ENCODE measurements at regions not wholly inside any gene's neighbourhood (a gene's known extent, or its start where the extent isn't known, plus 50 kb on each side); places are given as distances from the start of the nearest gene placed in this dataset.
"Not testable (repeated sequence)": the region's sequence is repeated elsewhere in the genome, so short reads cannot be mapped to it uniquely, and the experiment has no call there.

DNA sequence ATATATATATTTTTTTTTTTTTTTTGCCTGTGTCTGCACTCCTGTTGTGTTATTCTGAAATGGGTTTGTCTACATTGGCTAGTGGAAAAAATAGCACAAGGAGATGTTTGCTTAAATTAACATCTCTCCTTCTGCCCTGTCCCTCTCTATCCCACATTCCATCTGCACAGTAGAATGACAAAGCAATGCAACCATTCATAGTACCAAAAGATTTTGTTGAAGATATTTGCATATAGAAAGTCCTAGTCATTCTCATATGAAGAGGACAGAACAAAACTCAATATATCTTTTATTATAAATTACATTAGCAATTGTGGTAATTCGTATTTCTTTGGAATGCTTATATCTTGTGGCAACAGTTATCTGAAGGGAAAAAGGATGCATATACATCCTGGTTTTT, 88.3 kb upstream of the AGA start:
- Mint-ChIP-seq H3K9me3 (ENCODE audit: low read depth) (peaks cover 4% of the 10 kb centered on the region), H3K4me3 (ENCODE audit: low read depth) (no peak overlapping the region), H3K4me1 (ENCODE audit: low read depth) (no peaks in the 10 kb centered on the region), H3K27ac (no peak overlapping the region), H3K27me3 (peaks cover 80% of the 10 kb centered on the region), H3K36me3 (ENCODE audit: insufficient read depth) (no peaks in the 10 kb centered on the region)
- DNase-seq (ENCODE audit: low spot score, unreplicated experiment): no peak
- no peak for TF ChIP-seq CTCF (IDR thresholded peaks at IDR 0.05; ENCODE audit: unreplicated experiment)

DNA sequence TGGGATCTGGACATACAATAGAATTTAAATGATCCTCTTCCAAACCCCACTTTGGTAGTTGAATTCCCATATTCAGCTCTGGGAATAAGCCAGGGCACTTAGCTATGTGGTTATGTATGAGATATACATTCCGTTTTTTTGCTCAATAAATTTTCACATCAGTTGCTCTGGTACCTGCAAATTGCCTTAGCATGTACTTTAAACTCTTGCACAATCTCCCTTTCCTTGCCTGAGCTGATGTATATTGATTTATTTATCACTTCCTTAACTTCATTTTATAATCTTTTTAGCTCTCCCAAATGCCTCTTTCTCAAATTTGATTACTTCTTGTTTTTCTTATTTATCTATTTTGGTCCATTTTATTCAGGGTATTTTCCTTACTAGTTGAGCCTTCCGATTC, 90.1 kb upstream of the AGA start:
- Mint-ChIP-seq H3K36me3 (ENCODE audit: insufficient read depth) (no peaks in the 10 kb centered on the region), H3K9me3 (ENCODE audit: low read depth) (peaks cover 4% of the 10 kb centered on the region), H3K4me3 (ENCODE audit: low read depth) (no peak overlapping the region), H3K27me3 (peaks cover 79% of the 10 kb centered on the region), H3K4me1 (ENCODE audit: low read depth) (no peaks in the 10 kb centered on the region), H3K27ac (no peak overlapping the region)
- TF ChIP-seq CTCF (IDR thresholded peaks at IDR 0.05; ENCODE audit: unreplicated experiment): no peak
- DNase-seq (ENCODE audit: low spot score, unreplicated experiment): no peak

GRCh38 chr4:177534841-177535240, 92.6 kb upstream of the AGA start:
- not testable (repeated sequence) for H3K27ac Mint-ChIP-seq; H3K4me3 Mint-ChIP-seq (ENCODE audit: low read depth); DNase-seq (ENCODE audit: low spot score, unreplicated experiment); H3K36me3 Mint-ChIP-seq (ENCODE audit: insufficient read depth); H3K9me3 Mint-ChIP-seq (ENCODE audit: low read depth); H3K4me1 Mint-ChIP-seq (ENCODE audit: low read depth)
- peaks cover 59% of the 10 kb centered on the region for H3K27me3 Mint-ChIP-seq

DNA sequence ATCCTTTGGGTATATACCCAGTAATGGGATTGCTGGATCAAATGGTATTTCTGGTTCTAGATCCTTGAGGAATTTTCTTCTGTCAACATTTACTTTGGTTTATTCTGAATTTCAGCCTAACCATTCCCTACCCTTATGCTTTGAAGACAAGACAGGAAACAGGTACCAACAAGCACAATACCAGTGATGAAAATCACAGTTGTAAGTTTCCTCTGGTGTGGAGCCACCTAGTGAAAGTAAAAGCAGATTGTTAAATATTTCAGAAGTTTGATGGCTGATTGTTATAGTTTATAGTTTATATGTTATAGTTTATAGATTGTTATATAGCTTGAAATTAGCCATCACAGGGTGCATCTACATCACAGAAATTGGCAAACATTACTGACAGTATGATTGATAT, 104.5 kb upstream of the AGA start:
- Mint-ChIP-seq H3K9me3 (ENCODE audit: low read depth) (peaks cover 4% of the 10 kb centered on the region), H3K27me3 (peaks cover 16% of the 10 kb centered on the region), H3K27ac (no peak overlapping the region), H3K4me1 (ENCODE audit: low read depth) (peaks cover 3% of the 10 kb centered on the region), H3K4me3 (ENCODE audit: low read depth) (no peak overlapping the region), H3K36me3 (ENCODE audit: insufficient read depth) (no peaks in the 10 kb centered on the region)
- no peak for TF ChIP-seq CTCF (IDR thresholded peaks at IDR 0.05; ENCODE audit: unreplicated experiment)
- DNase-seq (ENCODE audit: low spot score, unreplicated experiment): no peak

- DNase-seq (ENCODE audit: low spot score, unreplicated experiment): no peak
- Mint-ChIP-seq H3K27ac (no peak overlapping the region), H3K9me3 (ENCODE audit: low read depth) (peaks cover 4% of the 10 kb centered on the region), H3K36me3 (ENCODE audit: insufficient read depth) (no peaks in the 10 kb centered on the region), H3K4me3 (ENCODE audit: low read depth) (no peak overlapping the region), H3K4me1 (ENCODE audit: low read depth) (peaks cover 3% of the 10 kb centered on the region), H3K27me3 (peaks cover 13% of the 10 kb centered on the region)
- no peak for TF ChIP-seq CTCF (IDR thresholded peaks at IDR 0.05; ENCODE audit: unreplicated experiment)
Measured at GRCh38 chr4:177547985-177548384, 105.7 kb upstream of the AGA start.

DNA sequence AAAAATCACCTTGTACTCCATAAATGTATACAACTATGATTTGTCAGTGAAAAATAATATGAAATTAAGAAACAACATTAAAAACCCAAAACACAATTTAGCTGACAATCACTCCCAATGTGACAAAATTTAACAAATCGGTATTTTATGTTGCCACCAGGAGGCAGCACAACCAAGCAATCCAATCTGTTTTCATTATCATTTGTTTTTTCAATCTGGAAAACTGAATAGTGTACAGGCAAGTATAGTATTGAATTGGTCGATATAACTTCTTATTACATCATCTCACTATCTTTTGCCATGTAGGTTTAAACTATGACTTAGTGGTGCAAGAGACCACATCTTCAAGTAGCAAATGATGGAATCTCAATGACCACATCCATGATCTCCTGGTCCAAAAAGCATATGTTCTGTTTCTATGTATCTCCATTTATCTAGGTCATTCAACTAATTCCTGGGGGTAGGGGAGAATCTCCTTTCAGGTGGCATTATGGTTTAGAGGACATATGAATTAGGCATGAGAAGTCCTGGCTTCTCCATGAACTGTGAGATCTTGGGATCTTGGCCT, 112.9 kb upstream of the AGA start:
- H3K27me3 Mint-ChIP-seq: peaks cover 11% of the 10 kb centered on the region
- H3K36me3 Mint-ChIP-seq (ENCODE audit: insufficient read depth): peaks cover 1% of the 10 kb centered on the region
- H3K9me3 Mint-ChIP-seq (ENCODE audit: low read depth): peaks cover 11% of the 10 kb centered on the region
- H3K27ac Mint-ChIP-seq: no peak overlapping the region
- H3K4me1 Mint-ChIP-seq (ENCODE audit: low read depth): no peaks in the 10 kb centered on the region
- peak; percentile 87 for TF ChIP-seq CTCF (IDR thresholded peaks at IDR 0.05; ENCODE audit: unreplicated experiment)
- DNase-seq (ENCODE audit: low spot score, unreplicated experiment): no peak
- H3K4me3 Mint-ChIP-seq (ENCODE audit: low read depth): no peak overlapping the region
